ENCODE measurements at regions not wholly inside any gene's neighbourhood (a gene's known extent, or its start where the extent isn't known, plus 50 kb on each side); places are given as distances from the start of the nearest gene placed in this dataset.

DNA sequence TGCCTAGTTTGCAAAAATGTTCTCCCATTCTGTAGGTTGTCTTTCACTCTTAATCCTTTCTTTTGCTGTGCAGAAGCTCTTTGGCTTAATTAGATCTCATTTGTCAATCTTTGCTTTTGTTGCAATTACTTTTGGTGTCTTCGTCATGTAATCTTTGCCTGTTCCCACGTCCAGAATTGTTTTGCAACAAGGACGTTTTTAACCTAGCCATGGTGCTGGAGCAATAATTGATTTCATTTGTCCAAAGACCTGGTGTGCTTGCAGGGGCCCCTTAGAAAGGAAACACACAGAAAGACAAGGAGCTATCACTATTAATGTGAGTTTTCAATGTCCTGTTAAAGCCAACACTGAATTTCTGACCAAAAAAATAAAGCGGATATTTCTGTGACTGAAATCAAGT is 89.1 kb upstream of the GALNT15 start:
- TF ChIP-seq, protein P1, sequence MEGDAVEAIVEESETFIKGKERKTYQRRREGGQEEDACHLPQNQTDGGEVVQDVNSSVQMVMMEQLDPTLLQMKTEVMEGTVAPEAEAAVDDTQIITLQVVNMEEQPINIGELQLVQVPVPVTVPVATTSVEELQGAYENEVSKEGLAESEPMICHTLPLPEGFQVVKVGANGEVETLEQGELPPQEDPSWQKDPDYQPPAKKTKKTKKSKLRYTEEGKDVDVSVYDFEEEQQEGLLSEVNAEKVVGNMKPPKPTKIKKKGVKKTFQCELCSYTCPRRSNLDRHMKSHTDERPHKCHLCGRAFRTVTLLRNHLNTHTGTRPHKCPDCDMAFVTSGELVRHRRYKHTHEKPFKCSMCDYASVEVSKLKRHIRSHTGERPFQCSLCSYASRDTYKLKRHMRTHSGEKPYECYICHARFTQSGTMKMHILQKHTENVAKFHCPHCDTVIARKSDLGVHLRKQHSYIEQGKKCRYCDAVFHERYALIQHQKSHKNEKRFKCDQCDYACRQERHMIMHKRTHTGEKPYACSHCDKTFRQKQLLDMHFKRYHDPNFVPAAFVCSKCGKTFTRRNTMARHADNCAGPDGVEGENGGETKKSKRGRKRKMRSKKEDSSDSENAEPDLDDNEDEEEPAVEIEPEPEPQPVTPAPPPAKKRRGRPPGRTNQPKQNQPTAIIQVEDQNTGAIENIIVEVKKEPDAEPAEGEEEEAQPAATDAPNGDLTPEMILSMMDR (IDR thresholded peaks at IDR 0.05) = no peak
- no peak for TF ChIP-seq EZH2 (IDR thresholded peaks at IDR 0.05; ENCODE audit: borderline replicate concordance, insufficient read depth, low read depth, low read length, poor library complexity, severe bottlenecking)
